HG03378 (cell line): ENCODE measurements at regions not wholly inside any gene's neighbourhood (a gene's known extent, or its start where the extent isn't known, plus 50 kb on each side); places are given as distances from the start of the nearest gene placed in this dataset.

Source experiments
- ATAC-seq: cut with Tn5 transposase; IDR thresholded peaks from one replicate; pipeline ENCODE4 v1.9.1; 2021; ENCODE audit warnings: mild to moderate bottlenecking, moderate library complexity; ENCODE audit not compliant: unreplicated experiment

DNA sequence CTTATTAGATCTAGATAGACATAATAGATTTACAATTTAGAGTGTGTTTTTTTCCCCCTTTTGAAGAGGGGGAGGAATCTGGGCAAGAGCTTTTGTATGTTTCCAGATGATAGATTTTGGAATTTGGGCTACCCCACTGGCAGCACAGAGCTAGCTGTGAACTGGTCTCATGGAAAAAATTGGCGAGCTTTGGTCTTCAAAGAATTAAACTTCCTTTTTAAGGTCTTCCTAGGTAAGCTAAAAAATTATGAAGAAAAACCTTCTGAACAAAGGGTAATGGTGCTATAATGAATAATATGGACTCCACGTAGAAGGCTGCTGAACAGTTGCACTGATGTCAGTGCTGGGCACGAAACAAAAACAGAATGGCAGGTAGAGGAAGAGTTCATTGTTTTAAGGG, 109.3 kb downstream of the ZIC5 start:
- ATAC-seq: no peak

DNA sequence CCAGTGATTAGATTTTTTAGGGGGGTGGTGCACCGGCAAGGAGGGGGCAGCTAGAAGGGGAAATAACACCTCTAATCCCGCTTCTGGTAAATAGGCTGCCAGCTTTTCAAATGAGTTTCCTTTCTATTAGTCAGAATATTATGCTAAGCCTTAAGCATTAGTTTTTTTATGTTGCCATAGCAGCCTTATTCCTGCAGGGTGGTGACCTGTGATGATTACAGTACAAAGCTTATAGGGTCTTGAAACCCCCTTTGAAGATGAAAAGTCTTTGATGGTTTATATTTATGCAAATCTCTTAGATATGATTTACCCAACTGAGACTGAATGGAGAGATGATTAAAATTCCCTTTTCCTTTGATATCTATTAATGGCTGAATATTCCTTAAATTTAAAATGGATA, 109.8 kb downstream of the ZIC5 start:
- no peak for ATAC-seq

DNA sequence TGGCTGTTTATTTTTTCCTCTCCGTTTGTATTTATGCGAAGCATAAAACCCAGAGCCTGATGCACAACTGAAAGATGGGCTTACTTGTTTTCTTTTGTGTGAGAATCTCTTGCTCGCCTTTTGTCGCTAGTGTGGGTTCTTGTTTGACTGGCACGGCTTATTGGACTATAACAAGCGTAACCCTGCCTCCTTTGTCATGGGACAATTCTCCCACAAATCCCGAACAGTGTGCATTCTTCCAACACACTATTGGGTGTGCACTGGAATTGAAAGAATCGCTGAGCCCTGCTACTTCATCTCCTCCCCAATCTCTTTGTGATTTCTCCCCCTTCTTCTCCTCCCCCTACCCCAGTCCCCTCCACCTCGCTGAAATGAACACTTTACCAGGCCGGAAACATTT, 110.8 kb downstream of the ZIC5 start:
- no peak for ATAC-seq

DNA sequence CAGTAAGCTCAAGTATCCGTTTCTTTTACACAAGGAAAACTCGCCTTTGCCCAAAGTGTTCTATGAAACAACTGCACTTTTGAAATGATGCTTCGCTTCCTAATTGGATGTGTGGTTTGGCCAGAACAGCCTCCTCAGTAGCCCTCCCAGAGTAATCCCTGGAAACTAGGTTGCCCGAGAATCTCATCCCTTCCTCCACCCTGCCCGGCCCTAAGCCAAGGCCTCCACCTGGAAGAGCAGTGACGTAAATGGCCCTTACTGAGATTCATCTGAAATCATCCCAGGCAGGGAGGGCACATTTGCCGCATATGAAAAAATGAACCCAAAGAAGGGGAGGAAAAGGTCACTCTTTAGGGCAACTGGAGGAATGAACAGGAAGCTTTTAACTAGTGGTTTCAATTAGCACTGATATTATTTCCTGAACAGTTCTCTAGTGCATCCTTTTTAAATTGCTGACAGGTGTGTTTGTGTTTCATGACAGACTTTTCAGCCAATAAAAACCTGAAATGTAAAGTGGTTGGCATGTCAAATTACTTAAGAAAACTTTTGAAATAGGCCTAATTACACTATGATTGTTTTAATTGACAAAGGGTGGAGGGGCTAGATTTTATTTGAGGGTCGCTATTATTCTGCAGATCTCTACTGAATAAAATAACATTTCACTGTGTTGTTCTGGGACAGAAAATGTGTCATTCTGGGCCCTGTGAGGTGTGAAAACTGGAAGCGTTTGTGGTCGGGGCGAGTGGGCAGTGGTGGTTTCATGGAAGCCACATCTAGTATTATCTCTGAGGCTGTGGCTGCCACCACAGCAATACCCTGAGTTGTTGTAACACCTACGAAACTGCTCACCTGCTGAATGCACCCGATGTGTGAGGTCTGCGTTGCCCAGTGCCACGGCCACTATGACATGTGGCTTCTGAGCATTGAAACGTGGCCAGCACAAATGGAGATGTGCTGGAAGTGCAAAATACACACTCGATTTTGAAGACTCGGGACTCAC, 112.1 kb downstream of the ZIC5 start:
- peak; percentile 90 for ATAC-seq

DNA sequence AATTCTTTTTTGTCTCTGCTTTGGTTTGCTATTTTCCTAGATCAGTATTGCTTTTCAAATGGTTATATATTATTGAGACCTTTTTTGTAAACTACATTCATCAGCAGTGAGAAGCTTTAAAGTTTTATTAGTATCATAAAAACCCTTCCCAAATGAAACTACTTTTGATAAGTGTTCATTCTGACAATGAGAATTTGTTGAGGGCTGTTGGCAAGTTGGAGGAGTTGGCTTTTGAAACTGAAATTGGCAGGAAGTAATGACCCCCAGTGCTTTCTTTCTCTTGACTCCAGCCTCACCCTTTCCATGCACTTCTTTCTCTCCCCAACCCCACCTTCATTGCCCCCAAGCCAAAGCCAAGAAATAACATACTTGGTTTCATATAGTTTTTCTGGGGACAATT, 113.8 kb downstream of the ZIC5 start:
- ATAC-seq: no peak

DNA sequence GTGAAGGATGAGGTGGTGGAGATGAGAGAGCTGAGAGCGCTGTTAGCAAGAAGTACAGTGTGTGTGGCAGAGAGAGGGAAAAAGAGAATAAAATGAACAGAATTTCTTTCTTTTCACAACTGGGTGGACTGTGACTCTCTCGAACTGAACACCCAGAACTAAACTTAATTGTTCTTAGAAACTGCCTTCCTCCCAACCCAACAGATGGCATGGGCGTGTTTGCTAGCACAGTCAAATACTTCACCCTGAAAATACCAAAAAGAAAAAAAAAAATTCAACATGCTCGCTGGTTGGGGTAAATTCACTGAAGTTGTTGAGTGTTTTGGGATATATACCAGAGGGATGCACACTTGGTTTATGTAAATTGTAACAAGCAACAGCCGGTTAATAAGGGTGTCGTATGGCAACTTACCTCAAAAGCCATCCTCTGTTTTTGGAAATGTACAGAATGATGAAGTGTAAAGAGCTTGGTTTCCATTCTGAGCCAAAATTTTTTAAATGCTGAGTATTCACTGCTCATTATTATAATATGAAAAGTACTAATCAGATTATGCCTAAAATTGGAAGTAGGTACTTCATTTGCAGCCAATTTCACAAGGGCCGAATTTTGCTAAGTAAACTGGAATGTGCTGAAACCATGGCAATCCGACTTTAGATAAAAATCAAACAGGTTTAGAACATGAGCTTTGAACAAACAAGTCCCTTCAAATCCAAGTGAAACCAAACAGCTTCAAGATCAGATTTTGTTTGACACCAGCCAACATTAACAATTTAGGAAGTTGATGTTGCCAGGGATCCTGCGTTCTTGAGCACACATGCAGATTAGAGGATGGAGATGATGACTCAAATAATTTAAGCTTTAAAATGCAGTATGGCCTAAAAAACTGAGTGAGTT, 115.8 kb downstream of the ZIC5 start:
- ATAC-seq: no peak

DNA sequence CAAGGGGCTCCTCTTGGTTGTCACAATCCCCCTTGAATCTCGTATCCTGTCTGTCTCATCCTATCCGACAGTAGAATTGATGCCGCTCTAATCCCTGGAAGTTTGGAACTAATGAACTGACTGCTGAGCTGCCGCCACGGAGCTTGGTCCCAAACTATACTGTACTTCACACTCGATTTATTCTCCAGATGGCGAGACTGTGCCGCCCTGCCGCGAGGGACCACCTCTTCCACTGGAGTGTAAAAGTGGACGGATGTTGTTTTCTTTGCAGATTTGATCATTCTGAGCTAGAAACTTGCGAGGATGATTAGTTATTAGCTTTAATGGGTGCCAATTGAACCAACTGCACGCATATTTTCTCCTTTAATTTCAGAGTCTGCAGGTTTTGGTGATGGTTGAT, 117.2 kb downstream of the ZIC5 start:
- no peak for ATAC-seq

DNA sequence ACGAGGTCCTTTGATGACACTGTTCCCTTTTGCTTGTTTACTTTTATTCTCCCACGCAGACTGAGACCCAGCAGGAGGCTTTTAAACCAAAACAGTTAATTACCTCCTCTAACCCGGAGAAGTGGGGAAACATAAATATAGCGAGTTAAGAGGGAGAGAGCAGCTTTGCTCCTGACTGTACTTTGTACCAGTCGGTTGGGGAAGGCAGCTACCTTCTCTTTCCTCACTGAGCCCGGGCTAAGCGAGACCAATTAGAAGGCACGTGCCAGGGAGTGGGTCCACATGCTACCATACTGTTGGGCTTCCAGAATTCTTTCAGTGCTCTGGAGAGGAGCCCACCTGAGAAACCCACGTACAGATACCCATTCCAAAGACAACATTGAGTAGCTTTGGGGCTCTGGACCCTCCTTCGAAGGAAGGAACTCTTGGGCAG, 124.2 kb downstream of the ZIC5 start:
- ATAC-seq: no peak

DNA sequence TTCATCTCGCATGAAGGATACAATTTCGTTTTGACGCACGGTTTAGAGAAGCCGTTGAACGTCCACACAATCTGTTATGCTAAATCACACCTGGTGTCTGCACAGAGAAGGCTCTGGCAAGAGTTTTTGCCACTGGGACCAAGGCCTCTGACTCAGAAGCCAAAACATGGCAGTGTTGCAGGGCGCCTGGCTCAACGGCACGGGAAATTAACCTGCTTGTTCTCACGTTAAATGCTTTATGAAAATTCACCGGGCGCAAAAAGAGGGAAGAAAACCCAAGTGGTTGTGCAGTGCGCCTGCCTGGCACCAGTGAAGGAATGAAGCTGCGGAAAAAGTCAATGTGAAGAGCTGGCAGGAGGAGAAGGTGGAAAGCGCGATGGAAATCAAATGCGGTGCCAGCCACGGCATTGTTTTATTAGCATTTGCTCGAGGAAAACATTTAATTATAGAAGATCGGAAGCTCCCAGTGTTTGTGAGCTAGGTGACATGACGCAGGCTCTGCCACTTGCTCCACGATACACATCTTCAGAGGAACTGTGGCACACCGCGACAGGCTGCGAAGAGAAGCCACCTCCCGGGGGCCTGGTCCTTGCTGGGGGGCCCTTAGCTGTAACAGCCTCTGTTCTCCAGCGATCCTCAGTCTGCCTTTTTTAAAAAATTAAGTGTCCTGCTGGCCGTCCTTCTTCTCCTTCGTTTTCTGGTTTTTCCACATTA, 126.2 kb downstream of the ZIC5 start:
- no peak for ATAC-seq

DNA sequence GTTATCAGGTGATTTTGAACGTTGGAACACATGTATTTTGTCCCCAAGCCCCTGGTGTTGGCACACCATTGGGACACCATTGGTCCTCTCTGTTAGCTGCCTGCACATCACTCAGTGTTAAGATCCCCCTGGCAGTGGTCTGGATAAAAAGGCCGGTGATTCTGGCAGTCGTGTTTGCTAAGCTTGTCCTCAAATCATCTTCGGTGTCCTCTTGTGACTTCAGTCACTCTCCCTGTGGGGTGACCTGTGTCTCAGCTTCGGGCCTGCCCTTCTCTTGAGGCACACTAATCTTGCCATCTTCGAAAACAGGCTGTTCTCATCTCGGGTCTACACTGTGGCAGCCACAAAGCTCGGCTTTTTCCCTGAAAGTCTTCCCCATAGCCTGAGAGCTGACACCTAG, 127.1 kb downstream of the ZIC5 start:
- no peak for ATAC-seq

DNA sequence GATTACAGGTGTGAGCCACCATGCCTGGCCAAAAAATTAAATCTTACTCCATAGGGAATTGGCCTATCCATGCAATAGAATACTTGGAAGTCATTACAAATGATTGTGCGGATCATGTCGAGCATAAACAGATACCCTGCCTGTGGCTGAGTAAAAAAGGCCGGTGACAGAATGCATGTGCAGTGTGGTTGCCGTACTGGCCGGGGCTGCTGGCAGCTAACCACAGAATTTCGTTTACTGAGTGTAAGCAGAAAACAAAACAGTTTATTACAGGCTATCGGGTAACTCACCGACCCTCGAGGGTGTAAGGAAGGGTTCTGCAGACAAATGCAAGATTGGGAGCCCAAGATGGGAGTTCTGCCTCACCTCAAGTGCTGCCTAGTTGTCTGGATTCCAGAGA, 127.7 kb downstream of the ZIC5 start:
- ATAC-seq: no peak

DNA sequence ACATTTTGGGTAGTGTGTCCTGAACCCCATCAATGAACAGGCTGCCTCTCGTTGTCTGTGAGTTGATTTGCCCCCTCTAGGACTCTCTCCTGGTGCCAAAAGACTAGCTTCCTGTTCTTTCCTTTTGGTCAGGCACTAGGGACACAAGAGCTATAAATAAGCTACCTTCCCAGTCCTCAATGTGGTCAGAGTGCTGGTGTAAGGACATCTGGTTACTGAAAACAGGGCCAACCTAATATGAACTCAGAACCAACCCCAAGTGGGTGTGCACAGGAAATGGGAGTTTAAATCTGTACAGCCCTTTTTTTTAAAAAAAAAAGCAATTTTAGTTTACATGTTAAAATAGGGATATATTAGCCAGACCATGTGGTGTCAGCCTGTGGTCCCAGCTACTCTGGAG, 129.2 kb downstream of the ZIC5 start:
- no peak for ATAC-seq

DNA sequence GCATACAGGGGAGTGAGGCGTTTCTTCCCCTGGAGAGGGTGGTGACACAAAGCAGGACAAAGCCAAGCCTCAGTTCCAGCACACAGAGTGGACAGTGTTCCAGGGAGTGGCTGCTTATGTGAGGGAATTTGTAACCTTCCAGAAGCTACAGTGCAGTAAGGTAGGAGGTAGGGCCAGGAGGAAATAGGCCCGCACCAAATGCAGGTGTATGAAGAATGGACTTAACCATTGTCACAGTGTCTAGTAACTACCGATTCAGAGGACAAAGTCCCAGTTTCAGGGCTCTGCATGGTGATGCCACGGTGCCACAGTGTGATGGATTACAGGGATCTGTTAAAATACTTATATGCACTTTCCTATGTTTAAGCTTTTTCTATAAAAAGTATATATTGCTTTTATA, 135.3 kb downstream of the ZIC5 start:
- ATAC-seq: no peak

DNA sequence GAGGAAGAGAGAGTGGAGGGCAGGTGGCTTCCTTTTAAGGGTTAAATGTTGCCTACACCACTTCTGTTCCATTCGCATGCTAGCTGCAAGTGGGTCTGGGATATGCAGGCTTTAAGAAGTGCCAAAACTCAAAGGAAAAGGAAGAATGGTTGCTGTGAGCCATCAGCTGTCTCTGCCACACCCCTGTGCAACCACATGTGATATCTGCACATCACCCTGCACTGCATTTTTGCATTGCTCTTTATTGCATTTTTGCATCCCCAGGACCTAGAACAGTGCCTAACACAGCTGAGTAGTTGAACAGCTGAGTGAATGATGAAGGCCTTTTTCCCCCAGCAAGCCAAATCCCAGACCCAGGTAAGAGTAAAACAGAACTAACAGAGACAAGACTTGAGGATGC, 136.1 kb downstream of the ZIC5 start:
- no peak for ATAC-seq

DNA sequence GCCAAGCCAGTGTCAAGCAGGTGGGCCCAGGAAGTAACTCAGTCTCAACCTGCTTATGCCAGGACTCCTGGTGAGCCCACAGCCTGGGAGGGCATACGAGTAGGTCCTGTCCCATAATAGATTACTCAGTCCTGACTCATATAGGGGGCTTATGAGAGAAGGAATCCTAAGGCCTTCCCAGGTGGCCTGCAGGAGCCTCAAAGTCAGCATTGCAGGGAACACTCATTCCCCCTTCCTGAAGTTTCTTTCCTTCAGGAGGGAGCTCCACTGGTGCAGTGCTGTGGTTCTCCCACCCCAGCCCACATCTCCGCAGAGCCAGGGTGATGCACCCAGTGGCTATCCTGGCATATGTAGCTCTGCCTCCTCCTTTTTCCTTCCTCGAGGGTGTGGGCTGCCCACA, 137.3 kb downstream of the ZIC5 start:
- ATAC-seq: no peak

DNA sequence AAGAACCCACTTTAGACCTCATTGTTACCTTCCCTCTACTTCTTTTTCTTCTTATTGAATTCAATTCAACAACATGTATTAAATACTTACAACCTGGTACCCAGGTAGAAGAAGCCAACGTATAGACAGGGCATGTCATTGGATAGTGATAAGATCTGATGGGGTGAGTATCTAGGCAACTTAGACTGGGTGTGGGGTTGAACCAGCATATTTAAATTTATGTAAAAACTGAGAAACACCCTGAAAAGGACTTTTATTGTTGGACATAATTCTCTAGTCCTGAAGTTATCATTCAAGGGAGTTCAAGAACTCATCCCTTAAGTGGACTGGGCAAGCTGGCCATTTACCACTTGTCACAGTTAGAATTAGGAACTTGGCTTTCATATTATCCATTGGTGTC, 139.2 kb downstream of the ZIC5 start:
- no peak for ATAC-seq

DNA sequence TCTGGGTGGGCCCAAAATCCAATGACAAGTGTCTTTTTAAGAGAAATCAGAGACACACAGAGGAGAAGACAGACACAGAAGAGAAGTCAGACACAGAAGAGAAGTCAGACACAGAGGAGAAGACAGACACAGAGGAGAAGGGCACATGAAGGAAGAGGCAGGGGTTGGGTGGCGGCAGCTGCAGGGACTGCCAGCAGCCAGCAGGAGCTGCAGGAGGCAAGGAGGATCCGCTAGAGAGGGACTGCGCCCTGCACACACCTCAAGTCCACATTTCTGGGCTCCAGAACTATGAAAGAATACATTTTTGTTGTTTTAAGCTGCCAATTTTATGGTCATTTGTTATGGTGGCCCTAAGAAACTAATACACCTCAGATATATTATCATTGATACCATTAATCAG, 140.6 kb downstream of the ZIC5 start:
- ATAC-seq: no peak

DNA sequence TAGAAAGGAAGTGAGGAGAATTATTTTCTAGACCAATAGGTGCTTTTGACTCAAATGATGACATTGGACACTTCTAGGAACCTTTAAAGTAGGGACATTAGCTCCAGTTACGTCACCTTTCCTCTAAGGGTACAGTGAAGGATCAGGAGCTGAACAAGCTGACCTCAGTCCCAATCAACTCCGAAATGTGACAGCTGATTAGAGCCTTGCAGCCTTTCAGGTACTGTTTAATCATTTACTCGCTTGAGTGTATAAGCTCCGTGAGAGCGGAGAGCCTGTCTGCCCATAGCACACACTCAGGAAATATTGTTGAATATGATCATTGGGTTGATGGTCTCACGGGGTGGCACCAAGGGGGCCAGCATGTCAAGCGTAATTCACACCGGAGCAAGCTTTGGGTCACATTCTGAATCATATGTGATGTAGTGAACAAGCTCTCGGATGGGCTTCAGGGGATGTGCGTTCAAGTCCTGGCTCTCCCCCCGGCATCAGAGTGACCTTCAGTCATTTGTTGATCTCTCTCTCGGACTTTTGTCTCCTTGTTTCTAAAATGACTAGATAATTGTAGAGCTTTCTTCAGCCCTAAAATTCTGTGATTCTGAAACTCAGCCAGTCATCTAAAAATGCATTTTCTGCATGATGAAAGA, 141.9 kb downstream of the ZIC5 start:
- ATAC-seq: no peak

DNA sequence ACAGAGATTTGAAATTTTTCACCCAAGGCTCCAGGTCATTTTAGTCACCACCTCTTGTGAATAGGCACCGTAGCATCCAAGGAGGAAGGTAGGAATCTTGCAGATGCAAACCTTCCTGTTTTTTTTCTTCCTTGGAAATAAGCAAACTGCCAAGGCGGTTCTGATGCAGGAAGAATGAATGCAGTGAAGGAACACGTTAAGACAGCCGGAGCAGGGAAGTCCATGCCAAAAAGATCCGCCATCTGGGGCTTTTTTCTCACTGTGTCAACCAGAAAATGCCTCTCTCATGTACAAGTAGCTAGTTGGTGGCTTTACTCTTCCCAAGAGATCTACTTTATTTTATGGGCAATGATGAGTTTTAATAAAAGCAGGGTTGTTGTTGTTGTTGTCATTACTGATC, 142.4 kb downstream of the ZIC5 start:
- ATAC-seq: no peak

DNA sequence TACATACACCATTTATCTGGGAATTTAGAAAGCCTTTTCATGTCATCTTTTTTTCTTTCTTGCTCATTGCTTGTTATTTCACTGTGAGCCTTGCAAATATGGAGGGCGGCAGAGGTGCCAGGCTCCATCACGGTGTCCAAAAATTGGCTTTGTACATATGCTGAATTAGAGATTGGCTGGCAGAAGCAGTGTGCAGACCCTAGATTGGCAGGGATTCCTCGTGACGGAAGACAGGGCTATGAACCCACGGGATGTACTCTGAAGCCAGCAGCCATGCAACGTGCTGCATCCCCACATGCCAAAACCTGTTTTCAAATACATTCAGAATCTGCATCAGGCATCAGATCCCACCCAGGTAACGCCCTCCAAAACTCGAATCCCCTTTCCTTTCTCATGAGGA, 142.8 kb downstream of the ZIC5 start:
- no peak for ATAC-seq

DNA sequence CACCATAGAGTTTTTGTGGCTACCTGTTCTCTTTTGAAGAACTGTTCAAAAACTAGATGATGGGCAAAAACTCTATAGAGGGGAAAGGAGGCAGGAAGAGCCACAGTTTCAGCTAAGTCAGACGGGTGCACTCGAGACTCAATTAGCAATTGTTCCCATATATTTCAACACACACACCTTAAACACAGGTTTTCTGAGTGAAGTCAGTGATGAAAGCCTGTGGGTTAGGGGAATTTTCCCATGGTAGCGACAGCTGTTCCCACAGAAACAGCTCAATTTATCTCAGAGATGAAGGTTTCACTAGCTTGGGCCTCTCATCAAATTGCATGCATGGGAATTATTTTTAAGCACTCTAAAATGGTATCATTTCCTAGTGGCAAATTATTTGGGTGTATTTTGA, 143.4 kb downstream of the ZIC5 start:
- ATAC-seq: no peak
